GM21529 (cell line): ENCODE measurements at regions not wholly inside any gene's neighbourhood (a gene's known extent, or its start where the extent isn't known, plus 50 kb on each side); places are given as distances from the start of the nearest gene placed in this dataset.

Source experiments
- ATAC-seq: cut with Tn5 transposase; IDR thresholded peaks from one replicate; pipeline ENCODE4 v1.9.1; 2021; ENCODE audit not compliant: unreplicated experiment

- no peak for ATAC-seq
These were observed 970.2 kb upstream of the PIK3C3 start for GRCh38 chr18:40984856-40985255.

GRCh38 chr18:40983835-40984234 is 971.2 kb upstream of the PIK3C3 start:
- no peak for ATAC-seq

GRCh38 chr18:40980171-40980570 is 974.9 kb upstream of the PIK3C3 start:
- no peak for ATAC-seq

GRCh38 chr18:40976050-40976449 is 979.0 kb upstream of the PIK3C3 start:
- ATAC-seq: no peak

- ATAC-seq: no peak
These were observed 980.6 kb upstream of the PIK3C3 start for GRCh38 chr18:40974448-40974847.

GRCh38 chr18:40962784-40963183 is 992.2 kb upstream of the PIK3C3 start:
- no peak for ATAC-seq

GRCh38 chr18:40957533-40958070 is 997.4 kb upstream of the PIK3C3 start:
- ATAC-seq: no peak

- ATAC-seq: no peak
These were observed 998.8 kb upstream of the PIK3C3 start for GRCh38 chr18:40956213-40956612.

- no peak for ATAC-seq
These were observed 999.7 kb upstream of the PIK3C3 start for GRCh38 chr18:40955351-40955750.

GRCh38 chr18:40949114-40949950 is 1005.7 kb upstream of the PIK3C3 start:
- no peak for ATAC-seq

GRCh38 chr18:40944576-40944975 is 1010.5 kb upstream of the PIK3C3 start:
- ATAC-seq: no peak

GRCh38 chr18:40939656-40940515 is 1015.1 kb upstream of the PIK3C3 start:
- no peak for ATAC-seq

- no peak for ATAC-seq
These were observed 1016.4 kb upstream of the PIK3C3 start for GRCh38 chr18:40938615-40939014.

- no peak for ATAC-seq
These were observed 1017.6 kb upstream of the PIK3C3 start for GRCh38 chr18:40937386-40937785.

GRCh38 chr18:40935423-40935822 is 1019.6 kb upstream of the PIK3C3 start:
- no peak for ATAC-seq

- no peak for ATAC-seq
These were observed 1022.2 kb upstream of the PIK3C3 start for GRCh38 chr18:40932862-40933261.

GRCh38 chr18:40930211-40930882 is 1024.7 kb upstream of the PIK3C3 start:
- ATAC-seq: no peak

- ATAC-seq: no peak
These were observed 1025.6 kb upstream of the PIK3C3 start for GRCh38 chr18:40929399-40929798.

GRCh38 chr18:40926679-40927078 is 1028.4 kb upstream of the PIK3C3 start:
- no peak for ATAC-seq

GRCh38 chr18:40925071-40925541 is 1029.9 kb upstream of the PIK3C3 start:
- ATAC-seq: no peak
